Ovary (tissue), 7 donors: ENCODE measurements at regions not wholly inside any gene's neighbourhood (a gene's known extent, or its start where the extent isn't known, plus 50 kb on each side); places are given as distances from the start of the nearest gene placed in this dataset.

Source experiments
- DNase-seq, 5 donors: peaks; one replicate each; pipeline ENCODE4 v3.0.0-alpha.2; 2019 to 2020
- H3K27ac ChIP-seq, 2 donors: fragments of 200-600 bp; one replicate each; pipeline versions ENCODE4 v1.5.1 to v1.8.0; 2019 to 2022
- H3K27me3 ChIP-seq: fragments of 200-600 bp; one replicate; pipeline ENCODE4 v1.8.0; 2022
- H3K36me3 ChIP-seq: fragments of 200-600 bp; sonication (generic); one replicate; pipeline ENCODE4 v1.5.1; 2019
- H3K4me1 ChIP-seq: one replicate; pipeline ENCODE4 v1.8.1; 2013; ENCODE audit warnings: mild to moderate bottlenecking, moderate library complexity; ENCODE audit not compliant: insufficient read depth
- H3K4me3 ChIP-seq: fragments of 200-600 bp; sonication (generic); one replicate; pipeline ENCODE4 v1.5.1; 2017
- H3K9me3 ChIP-seq, 2 donors: fragments of 200-600 bp in 1 of 2; sonication (generic) in 1 of 2; one replicate each; pipeline versions ENCODE4 v1.5.1 to v1.8.1; 2013 to 2019; ENCODE audit warnings: mild to moderate bottlenecking in 1 of 2, moderate library complexity in 1 of 2
- EP300 ChIP-seq: sonication (generic); formaldehyde crosslinking; IDR thresholded peaks from one replicate; pipeline ENCODE4 v1.6.1; 2017; ENCODE audit warnings: antibody characterized with exemption
- POLR2A ChIP-seq: fragments of 450-650 bp; IDR thresholded peaks from one replicate; pipeline ENCODE4 v1.6.1; 2017; ENCODE audit warnings: antibody characterized with exemption, mild to moderate bottlenecking, moderate library complexity
- WGBS, 3 donors: extraction: QIAGEN DNeasy Blood & Tissue Kit in 1 of 3; methylation state at CpG; one replicate each; pipeline versions ENCODE4 v1.1.5 to v1.1.7; 2013 to 2017; 5-methylcytosine and 5-hydroxymethylcytosine counted together
- intact Hi-C, 4 donors: fragments of 100-400 bp; cut with DNase I; formaldehyde crosslinking; loops; one replicate each; pipeline versions ENCODE4 v1.11.0 to v1.15.1; 2022 to 2023
- TF ChIP-seq, protein P1 (sequence below), 3 donors: fragments of 450-650 bp in 2 of 3; fragments of 200-600 bp in 1 of 3; IDR thresholded peaks; one replicate each; pipeline versions ENCODE4 v1.5.1 to v1.8.0; 2016 to 2022; ENCODE audit warnings: antibody characterized with exemption in 3 of 3, mild to moderate bottlenecking in 1 of 3
- donor health status: DM: no; HTN: no; CAD: no; lungs with moderate emphysema.
- donor health status: DM: no; HTN: no; CAD: no.
- donor health status: Bipolar disorder and iron deficiency.
- donor health status: DM: no; HTN: no; CAD: no.
- donor health status: DM: yes; HTN: yes; CAD: no.

- no peaks in the 10 kb centered on the region for H3K36me3 ChIP-seq
- intact Hi-C loops: no loop called here
- 90 to 93% (median 91%) methylated on average over 4 of the region's 4 CpGs for WGBS, 3 donors
- no peaks in the 10 kb centered on the region for H3K9me3 ChIP-seq
- no peaks in the 10 kb centered on the region for H3K27me3 ChIP-seq
- no peak overlapping the region for H3K27ac ChIP-seq
- no peak for DNase-seq
- TF ChIP-seq, protein P1, sequence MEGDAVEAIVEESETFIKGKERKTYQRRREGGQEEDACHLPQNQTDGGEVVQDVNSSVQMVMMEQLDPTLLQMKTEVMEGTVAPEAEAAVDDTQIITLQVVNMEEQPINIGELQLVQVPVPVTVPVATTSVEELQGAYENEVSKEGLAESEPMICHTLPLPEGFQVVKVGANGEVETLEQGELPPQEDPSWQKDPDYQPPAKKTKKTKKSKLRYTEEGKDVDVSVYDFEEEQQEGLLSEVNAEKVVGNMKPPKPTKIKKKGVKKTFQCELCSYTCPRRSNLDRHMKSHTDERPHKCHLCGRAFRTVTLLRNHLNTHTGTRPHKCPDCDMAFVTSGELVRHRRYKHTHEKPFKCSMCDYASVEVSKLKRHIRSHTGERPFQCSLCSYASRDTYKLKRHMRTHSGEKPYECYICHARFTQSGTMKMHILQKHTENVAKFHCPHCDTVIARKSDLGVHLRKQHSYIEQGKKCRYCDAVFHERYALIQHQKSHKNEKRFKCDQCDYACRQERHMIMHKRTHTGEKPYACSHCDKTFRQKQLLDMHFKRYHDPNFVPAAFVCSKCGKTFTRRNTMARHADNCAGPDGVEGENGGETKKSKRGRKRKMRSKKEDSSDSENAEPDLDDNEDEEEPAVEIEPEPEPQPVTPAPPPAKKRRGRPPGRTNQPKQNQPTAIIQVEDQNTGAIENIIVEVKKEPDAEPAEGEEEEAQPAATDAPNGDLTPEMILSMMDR (IDR thresholded peaks at IDR 0.05): no peak
- TF ChIP-seq POLR2A (no peak), EP300 (no peak)
- H3K4me1 ChIP-seq: no peaks in the 10 kb centered on the region
- no peak overlapping the region for H3K4me3 ChIP-seq
Measured at GRCh38 chr7:85821926-85822325, 635.1 kb upstream of the SEMA3D start.

DNA sequence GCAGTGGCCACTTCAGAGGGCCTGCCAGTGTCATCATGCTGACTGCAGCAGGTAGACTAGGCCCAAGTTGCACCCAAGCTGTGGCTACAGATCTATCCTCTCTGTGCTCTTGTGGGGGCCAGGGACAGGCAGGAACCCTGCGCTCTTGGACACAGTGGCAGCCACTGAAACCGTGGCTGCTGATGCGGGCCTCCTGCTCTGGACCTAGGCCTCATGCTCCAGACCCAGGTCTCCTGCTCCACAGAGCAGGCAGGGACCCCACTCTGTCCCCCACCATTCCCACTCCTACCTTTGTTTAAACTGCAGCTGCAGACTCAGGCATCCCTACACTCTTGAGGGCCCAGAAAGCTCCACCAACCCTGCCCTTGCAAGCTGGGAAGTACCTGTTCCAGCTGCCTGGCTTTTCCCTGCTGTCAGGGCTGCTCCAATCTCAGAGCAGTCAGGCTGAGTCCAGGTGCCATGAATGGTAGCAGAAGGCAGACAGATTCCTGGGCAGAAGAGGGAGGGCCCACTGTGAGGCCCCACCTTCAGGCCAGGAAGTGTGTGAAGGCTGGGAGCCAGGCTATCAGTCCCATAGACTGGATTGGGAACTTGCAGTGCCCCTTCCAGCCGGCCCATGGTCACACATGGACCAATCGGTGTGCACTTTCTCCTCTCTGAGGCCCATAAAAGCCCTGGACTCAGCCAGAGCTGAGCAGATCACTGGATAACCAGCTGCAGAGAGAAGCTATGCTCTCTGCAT lies 634.0 kb upstream of the SEMA3D start:
- WGBS, 3 donors: 90 to 96% (median 91%) methylated on average over 5 of the region's 5 CpGs
- no peak overlapping the region for H3K4me3 ChIP-seq
- no peak for DNase-seq
- TF ChIP-seq EP300: no peak
- H3K36me3 ChIP-seq: no peaks in the 10 kb centered on the region
- H3K4me1 ChIP-seq: no peaks in the 10 kb centered on the region
- no peak overlapping the region for H3K27ac ChIP-seq
- intact Hi-C loops: no loop called here
- H3K9me3 ChIP-seq: no peaks in the 10 kb centered on the region
- no peaks in the 10 kb centered on the region for H3K27me3 ChIP-seq

GRCh38 chr7:85815526-85815925 lies 628.7 kb upstream of the SEMA3D start:
- no peaks in the 10 kb centered on the region for H3K4me1 ChIP-seq
- H3K27ac ChIP-seq: no peak overlapping the region
- no peaks in the 10 kb centered on the region for H3K27me3 ChIP-seq
- no peaks in the 10 kb centered on the region for H3K36me3 ChIP-seq
- intact Hi-C loops: no loop called here
- H3K9me3 ChIP-seq: no peaks in the 10 kb centered on the region
- H3K4me3 ChIP-seq: no peak overlapping the region
- TF ChIP-seq, protein P1 (IDR thresholded peaks at IDR 0.05): no peak
- TF ChIP-seq EP300: no peak
- TF ChIP-seq POLR2A: no peak
- no peak for DNase-seq

DNA sequence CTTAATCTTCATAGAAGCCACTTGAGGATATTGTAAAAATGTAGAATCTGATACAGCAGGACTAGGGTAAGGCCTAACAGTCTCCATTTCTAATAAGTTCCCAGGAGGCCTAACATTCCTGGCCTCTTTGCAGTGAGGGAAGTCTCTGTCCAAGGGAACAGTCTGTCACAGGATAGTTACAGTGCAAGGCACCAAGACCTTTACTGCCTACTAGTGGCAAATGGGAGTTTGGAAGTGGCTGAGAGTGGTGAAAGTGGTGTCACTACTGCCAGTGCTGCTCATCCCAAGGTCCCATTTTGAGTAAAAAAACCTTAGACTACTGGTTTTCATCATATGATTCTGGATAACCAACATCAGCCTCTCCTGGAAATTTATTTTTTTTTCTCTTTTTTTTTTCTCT lies 619.5 kb upstream of the SEMA3D start:
- Histone ChIP-seq H3K36me3 (no peaks in the 10 kb centered on the region), H3K27ac (no peak overlapping the region), H3K27me3 (no peaks in the 10 kb centered on the region), H3K9me3 (no peaks in the 10 kb centered on the region), H3K4me3 (no peak overlapping the region), H3K4me1 (no peaks in the 10 kb centered on the region)
- TF ChIP-seq POLR2A: no peak
- no peak for DNase-seq
- intact Hi-C loops: no loop called here

DNA sequence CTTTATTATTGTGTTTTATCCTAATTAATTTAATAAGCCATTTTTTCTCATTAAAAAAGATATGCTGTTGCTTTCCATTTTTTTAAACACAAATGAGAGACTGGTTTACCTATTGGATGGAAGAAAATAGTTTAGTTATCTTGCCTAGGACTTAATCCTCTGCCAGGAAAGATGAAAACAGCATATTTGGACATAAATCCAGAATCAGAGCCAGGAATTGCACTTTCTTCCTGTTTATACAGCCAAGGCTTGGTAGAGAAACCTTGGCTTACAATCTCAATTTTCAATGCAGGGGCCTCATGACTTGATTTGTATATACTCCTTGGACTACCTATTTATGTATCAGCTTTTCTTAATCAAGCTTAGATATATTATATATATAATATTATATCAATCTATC lies 618.8 kb upstream of the SEMA3D start:
- no peak for DNase-seq
- TF ChIP-seq EP300: no peak
- TF ChIP-seq POLR2A: no peak
- no peaks in the 10 kb centered on the region for H3K36me3 ChIP-seq
- H3K27ac ChIP-seq: no peak overlapping the region
- H3K4me3 ChIP-seq: no peak overlapping the region
- no peaks in the 10 kb centered on the region for H3K27me3 ChIP-seq
- H3K9me3 ChIP-seq: no peaks in the 10 kb centered on the region
- H3K4me1 ChIP-seq: no peaks in the 10 kb centered on the region
- intact Hi-C loops: no loop called here

- H3K4me1 ChIP-seq: no peaks in the 10 kb centered on the region
- H3K27me3 ChIP-seq: no peaks in the 10 kb centered on the region
- no peaks in the 10 kb centered on the region for H3K36me3 ChIP-seq
- H3K4me3 ChIP-seq: no peak overlapping the region
- DNase-seq: no peak
- WGBS, 3 donors: 74 to 84% (median 76%) methylated on average over 3 of the region's 3 CpGs
- TF ChIP-seq, protein P1 (IDR thresholded peaks at IDR 0.05): no peak
- no peak for TF ChIP-seq POLR2A
- no peak for TF ChIP-seq EP300
- no peaks in the 10 kb centered on the region for H3K9me3 ChIP-seq
- H3K27ac ChIP-seq: no peak overlapping the region
- intact Hi-C loops: no loop called here
Measured at GRCh38 chr7:85805249-85805648, 618.4 kb upstream of the SEMA3D start.
